ENCODE measurements at regions not wholly inside any gene's neighbourhood (a gene's known extent, or its start where the extent isn't known, plus 50 kb on each side); places are given as distances from the start of the nearest gene placed in this dataset.

GRCh38 chrX:77160301-77160700 is 286.9 kb upstream of the FGF16 start:
- Histone ChIP-seq H2BK5ac (ENCODE audit: low read depth, low read length, poor library complexity, severe bottlenecking) (no peak overlapping the region), H3K23ac (ENCODE audit: low read depth, low read length) (no peak overlapping the region), H2AK9ac (replicated peaks; ENCODE audit: low read depth, low read length, poor library complexity) (no peak overlapping the region), H3K36me3 (ENCODE audit: control insufficient read depth, insufficient read depth, low read length) (no peaks in the 10 kb centered on the region), H3K4me2 (ENCODE audit: low read depth, low read length) (no peak overlapping the region), H2BK20ac (ENCODE audit: low read depth, low read length) (no peak overlapping the region), H3K4ac (ENCODE audit: low read depth, low read length) (no peak overlapping the region), H2AFZ (replicated peaks; ENCODE audit: low read length, poor library complexity) (no peak overlapping the region), H3K9me1 (ENCODE audit: insufficient read depth, low read length) (no peaks in the 10 kb centered on the region), H3K9me3 (ENCODE audit: control insufficient read depth, insufficient read depth, low read length) (peaks cover 3% of the 10 kb centered on the region; the same call in 1 of the 2 replicates), H3K14ac (replicated peaks; ENCODE audit: low read depth, low read length) (no peak overlapping the region), H3K4me3 (ENCODE audit: insufficient read depth, low read depth, low read length) (no peak overlapping the region), H4K20me1 (ENCODE audit: insufficient read depth, low read length) (no peaks in the 10 kb centered on the region), H2BK15ac (ENCODE audit: low read depth, low read length) (no peak overlapping the region), H2AK5ac (ENCODE audit: low read depth, low read length) (no peak overlapping the region), H2BK120ac (ENCODE audit: low read depth, low read length) (no peak overlapping the region), H3K56ac (ENCODE audit: extremely low read depth, insufficient read depth, low read length) (no peak overlapping the region), H4K91ac (ENCODE audit: insufficient read depth, low read depth, low read length) (no peak overlapping the region), H4K8ac (ENCODE audit: low read depth in 2 of 2, low read length in 2 of 2) (no peak overlapping the region), H3K27me3 (ENCODE audit: control insufficient read depth, insufficient read depth, low read length) (no peaks in the 10 kb centered on the region), H3K27ac (ENCODE audit: insufficient read depth, low read length) (no peak overlapping the region), H4K5ac (ENCODE audit: low read depth, low read length) (no peak overlapping the region), H3K18ac (ENCODE audit: low read depth, low read length) (no peak overlapping the region), H3K79me1 (ENCODE audit: low read depth in 1 of 2, low read length in 2 of 2) (no peaks in the 10 kb centered on the region), H3K9ac (ENCODE audit: low read depth, low read length) (no peak overlapping the region), H3K4me1 (ENCODE audit: control insufficient read depth, insufficient read depth, low read length) (no peaks in the 10 kb centered on the region)
- ChIA-PET CTCF (no interaction called here), POLR2A (ENCODE audit: unreplicated experiment) (no interaction called here)
- no TSS peak for BruUV-seq (replicated peaks)
- no peak for TF ChIP-seq USF2 (IDR thresholded peaks at IDR 0.05; ENCODE audit: low read depth, low read length)
- TF ChIP-seq RAD21 (IDR thresholded peaks at IDR 0.05; ENCODE audit: low read length): 0 out of 2 replicates have a peak, but pooled peaks have one; percentile 9
- TF ChIP-seq BHLHE40 (IDR thresholded peaks at IDR 0.05; ENCODE audit: low read depth, low read length): no peak
- TF ChIP-seq CTCF (conservative IDR thresholded peaks at IDR 0.05; ENCODE audit: low read depth, low read length): peak; percentile 20; the same call in 1 of the 2 replicates
- no peak for ATAC-seq (ENCODE audit: low read depth)
- dilution Hi-C loops (cut with HindIII; ENCODE audit: low sequenced_read_pairs, unreplicated experiment) (no loop called here), in situ Hi-C loops (cut with MboI; ENCODE audit: low sequenced_read_pairs) (no loop called here), intact Hi-C loops (cut with micrococcal nuclease) (no loop called here)
- no CpG with 5 or more reads among the region's 2 CpGs for WGBS, 2 experiments (ENCODE audit: extremely low coverage in 2 of 2, insufficient read length in 1 of 2)
- no peak for DNase-seq

All from IMR-90 (cell line).